ENCODE measurements at regions not wholly inside any gene's neighbourhood (a gene's known extent, or its start where the extent isn't known, plus 50 kb on each side); places are given as distances from the start of the nearest gene placed in this dataset.

DNA sequence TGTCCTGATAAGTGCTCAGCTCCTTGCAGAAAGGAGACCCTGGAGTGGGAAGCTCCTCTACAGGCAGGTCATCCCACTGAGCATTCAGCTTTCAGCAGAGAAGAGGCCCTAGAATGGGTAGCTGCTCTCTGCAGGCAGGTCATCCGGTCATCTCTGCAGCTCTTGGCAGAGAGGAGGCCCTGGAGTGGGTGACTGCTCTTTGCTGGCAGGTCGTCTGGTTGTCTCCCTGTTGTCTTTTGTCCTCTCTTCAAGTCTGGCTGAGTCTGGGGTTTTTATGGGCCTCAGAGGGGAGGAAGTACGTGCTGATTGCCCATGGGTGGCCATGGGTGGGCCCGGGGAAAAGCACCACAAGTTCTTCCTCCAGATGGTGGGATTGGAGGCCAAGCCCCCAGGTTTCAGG is 250.3 kb upstream of the EDNRB start:
- WGBS (ENCODE audit: low lambda C conversion rate, missing lambda C conversion rate), result 87% methylated on average over 3 of the region's 4 CpGs
- no peaks in the 10 kb centered on the region for H3K9me3 ChIP-seq (ENCODE audit: low read depth)
- TF ChIP-seq EZH2 (IDR thresholded peaks at IDR 0.05; ENCODE audit: borderline replicate concordance), result no peak
- no peak for TF ChIP-seq EZH2phosphoT487 (IDR thresholded peaks at IDR 0.05; ENCODE audit: low read depth, severe bottlenecking, unreplicated experiment)
- TF ChIP-seq, protein P1, sequence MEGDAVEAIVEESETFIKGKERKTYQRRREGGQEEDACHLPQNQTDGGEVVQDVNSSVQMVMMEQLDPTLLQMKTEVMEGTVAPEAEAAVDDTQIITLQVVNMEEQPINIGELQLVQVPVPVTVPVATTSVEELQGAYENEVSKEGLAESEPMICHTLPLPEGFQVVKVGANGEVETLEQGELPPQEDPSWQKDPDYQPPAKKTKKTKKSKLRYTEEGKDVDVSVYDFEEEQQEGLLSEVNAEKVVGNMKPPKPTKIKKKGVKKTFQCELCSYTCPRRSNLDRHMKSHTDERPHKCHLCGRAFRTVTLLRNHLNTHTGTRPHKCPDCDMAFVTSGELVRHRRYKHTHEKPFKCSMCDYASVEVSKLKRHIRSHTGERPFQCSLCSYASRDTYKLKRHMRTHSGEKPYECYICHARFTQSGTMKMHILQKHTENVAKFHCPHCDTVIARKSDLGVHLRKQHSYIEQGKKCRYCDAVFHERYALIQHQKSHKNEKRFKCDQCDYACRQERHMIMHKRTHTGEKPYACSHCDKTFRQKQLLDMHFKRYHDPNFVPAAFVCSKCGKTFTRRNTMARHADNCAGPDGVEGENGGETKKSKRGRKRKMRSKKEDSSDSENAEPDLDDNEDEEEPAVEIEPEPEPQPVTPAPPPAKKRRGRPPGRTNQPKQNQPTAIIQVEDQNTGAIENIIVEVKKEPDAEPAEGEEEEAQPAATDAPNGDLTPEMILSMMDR (IDR thresholded peaks at IDR 0.05; ENCODE audit: poor library complexity), result no peak

DNA sequence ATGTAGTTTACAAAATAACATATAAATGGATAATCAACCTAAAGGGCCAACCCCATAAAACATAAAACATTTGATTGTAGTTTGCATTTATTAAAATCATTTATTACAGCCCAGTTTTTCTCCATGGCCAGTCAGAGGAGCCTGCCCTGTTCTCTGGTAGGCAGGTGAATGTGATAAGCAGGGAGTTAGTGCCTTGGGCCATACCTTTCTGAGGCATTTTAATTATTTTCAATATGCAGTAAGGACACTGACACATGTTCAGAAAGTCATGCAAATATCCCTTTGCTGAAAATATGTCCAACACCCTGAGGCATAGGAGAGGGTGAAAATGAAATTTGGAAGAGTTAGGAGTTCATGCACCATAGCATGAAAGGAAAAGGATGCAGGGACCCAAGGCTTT is 242.6 kb upstream of the EDNRB start:
- Histone ChIP-seq H3K79me2 (no peaks in the 10 kb centered on the region), H2AFZ (no peak overlapping the region), H3K27me3 (no peaks in the 10 kb centered on the region), H3K9me3 (ENCODE audit: low read depth) (no peaks in the 10 kb centered on the region), H3K4me2 (no peak overlapping the region), H3K9me2 (replicated peaks; ENCODE audit: insufficient read depth) (no peaks in the 10 kb centered on the region), H4K20me1 (ENCODE audit: insufficient read depth, poor library complexity, severe bottlenecking) (no peaks in the 10 kb centered on the region), H3K36me3 (replicated peaks; ENCODE audit: insufficient read depth, low read depth) (no peaks in the 10 kb centered on the region), H3K4me1 (ENCODE audit: insufficient read depth) (no peaks in the 10 kb centered on the region), H3K4me3 (no peak overlapping the region), H3K27ac (no peak overlapping the region)
- DNase-seq (ENCODE audit: low spot score), result no peak
- TF ChIP-seq, protein P1 (IDR thresholded peaks at IDR 0.05; ENCODE audit: poor library complexity), result no peak
- TF ChIP-seq EZH2phosphoT487 (IDR thresholded peaks at IDR 0.05; ENCODE audit: low read depth, severe bottlenecking, unreplicated experiment), result no peak
- TF ChIP-seq EZH2 (IDR thresholded peaks at IDR 0.05; ENCODE audit: borderline replicate concordance), result no peak

More for the DNA sequence above, 250.3 kb upstream of the EDNRB start:
- Histone ChIP-seq H3K9me2 (replicated peaks; ENCODE audit: insufficient read depth) (no peaks in the 10 kb centered on the region), H4K20me1 (ENCODE audit: insufficient read depth, poor library complexity, severe bottlenecking) (no peaks in the 10 kb centered on the region), H3K27me3 (no peaks in the 10 kb centered on the region), H3K4me2 (no peak overlapping the region), H3K4me3 (no peak overlapping the region), H3K27ac (no peak overlapping the region), H3K79me2 (no peaks in the 10 kb centered on the region), H3K36me3 (replicated peaks; ENCODE audit: insufficient read depth, low read depth) (no peaks in the 10 kb centered on the region), H3K4me1 (ENCODE audit: insufficient read depth) (no peaks in the 10 kb centered on the region), H2AFZ (no peak overlapping the region)
- DNase-seq (ENCODE audit: low spot score), result no peak

DNA sequence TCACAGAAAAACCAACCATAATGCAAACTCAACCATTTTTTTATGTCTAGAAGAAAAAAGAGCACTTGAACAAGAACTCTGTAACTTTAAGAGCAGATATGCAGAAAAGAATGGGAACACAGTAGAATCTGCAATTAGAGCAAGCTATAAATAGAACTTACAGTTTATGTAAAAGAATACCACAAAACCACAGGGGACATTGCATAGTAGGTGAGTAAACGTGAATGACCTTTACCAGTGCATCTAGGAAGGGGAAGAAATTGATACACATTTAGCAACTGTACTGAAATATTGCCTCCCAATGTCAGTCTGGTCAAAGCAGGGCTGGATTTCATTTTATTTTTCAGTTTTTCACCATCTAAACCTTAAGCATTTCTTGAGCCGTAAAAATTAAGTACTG is 242.2 kb upstream of the EDNRB start:
- no peak overlapping the region for H3K4me3 ChIP-seq
- H4K20me1 ChIP-seq (ENCODE audit: insufficient read depth, poor library complexity, severe bottlenecking), result no peaks in the 10 kb centered on the region
- no peaks in the 10 kb centered on the region for H3K9me2 ChIP-seq (replicated peaks; ENCODE audit: insufficient read depth)
- no peaks in the 10 kb centered on the region for H3K9me3 ChIP-seq (ENCODE audit: low read depth)
- no peak overlapping the region for H2AFZ ChIP-seq
- no peaks in the 10 kb centered on the region for H3K4me1 ChIP-seq (ENCODE audit: insufficient read depth)
- no peaks in the 10 kb centered on the region for H3K27me3 ChIP-seq
- no peak overlapping the region for H3K4me2 ChIP-seq
- 59% methylated on average over 2 of the region's 2 CpGs for WGBS (ENCODE audit: low lambda C conversion rate, missing lambda C conversion rate)
- DNase-seq (ENCODE audit: low spot score), result no peak
- no peak overlapping the region for H3K27ac ChIP-seq
- TF ChIP-seq EZH2 (IDR thresholded peaks at IDR 0.05; ENCODE audit: borderline replicate concordance) (no peak), EZH2phosphoT487 (IDR thresholded peaks at IDR 0.05; ENCODE audit: low read depth, severe bottlenecking, unreplicated experiment) (no peak)
- TF ChIP-seq, protein P1 (IDR thresholded peaks at IDR 0.05; ENCODE audit: poor library complexity), result no peak
- no peaks in the 10 kb centered on the region for H3K36me3 ChIP-seq (replicated peaks; ENCODE audit: insufficient read depth, low read depth)
- H3K79me2 ChIP-seq, result no peaks in the 10 kb centered on the region

DNA sequence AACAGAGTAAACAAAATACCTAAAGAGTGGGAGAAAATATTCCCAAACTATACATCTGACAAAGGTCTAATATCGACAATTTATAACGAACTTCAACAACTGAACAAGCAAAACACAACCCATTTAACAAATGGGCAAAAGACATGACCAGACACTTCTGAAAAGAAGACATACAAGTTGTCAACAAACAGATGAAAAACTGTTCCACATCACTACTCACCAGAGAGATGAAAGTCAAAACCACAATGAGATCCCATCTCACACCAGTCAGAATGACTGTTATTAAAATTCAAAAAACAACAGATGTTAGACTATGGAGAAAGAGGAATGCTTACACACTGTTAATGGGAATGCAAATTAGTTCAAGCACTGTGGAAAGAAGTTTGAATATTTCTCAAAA is 233.8 kb upstream of the EDNRB start:
- TF ChIP-seq, protein P1 (IDR thresholded peaks at IDR 0.05; ENCODE audit: poor library complexity), result no peak
- TF ChIP-seq EZH2phosphoT487 (IDR thresholded peaks at IDR 0.05; ENCODE audit: low read depth, severe bottlenecking, unreplicated experiment) (no peak), EZH2 (IDR thresholded peaks at IDR 0.05; ENCODE audit: borderline replicate concordance) (no peak)
- Histone ChIP-seq H4K20me1 (ENCODE audit: insufficient read depth, poor library complexity, severe bottlenecking) (no peaks in the 10 kb centered on the region), H3K79me2 (no peaks in the 10 kb centered on the region), H3K4me1 (ENCODE audit: insufficient read depth) (no peaks in the 10 kb centered on the region), H3K4me3 (no peak overlapping the region), H3K36me3 (replicated peaks; ENCODE audit: insufficient read depth, low read depth) (no peaks in the 10 kb centered on the region), H3K4me2 (no peak overlapping the region), H3K9me3 (ENCODE audit: low read depth) (no peaks in the 10 kb centered on the region), H3K27ac (no peak overlapping the region), H3K9me2 (replicated peaks; ENCODE audit: insufficient read depth) (no peaks in the 10 kb centered on the region), H2AFZ (no peak overlapping the region), H3K27me3 (no peaks in the 10 kb centered on the region)
- 97% methylated on average over 2 of the region's 2 CpGs for WGBS (ENCODE audit: low lambda C conversion rate, missing lambda C conversion rate)
- DNase-seq (ENCODE audit: low spot score), result no peak

All from hepatocyte (in vitro differentiated cells).